HPDE6-E6E7 (cell line): ENCODE measurements at regions not wholly inside any gene's neighbourhood (a gene's known extent, or its start where the extent isn't known, plus 50 kb on each side); places are given as distances from the start of the nearest gene placed in this dataset.

Source experiments
- DNase-seq: peaks from one replicate; pipeline ENCODE4 v3.0.0; 2011; ENCODE audit warnings: missing footprints; ENCODE audit errors: extremely low spot score

DNA sequence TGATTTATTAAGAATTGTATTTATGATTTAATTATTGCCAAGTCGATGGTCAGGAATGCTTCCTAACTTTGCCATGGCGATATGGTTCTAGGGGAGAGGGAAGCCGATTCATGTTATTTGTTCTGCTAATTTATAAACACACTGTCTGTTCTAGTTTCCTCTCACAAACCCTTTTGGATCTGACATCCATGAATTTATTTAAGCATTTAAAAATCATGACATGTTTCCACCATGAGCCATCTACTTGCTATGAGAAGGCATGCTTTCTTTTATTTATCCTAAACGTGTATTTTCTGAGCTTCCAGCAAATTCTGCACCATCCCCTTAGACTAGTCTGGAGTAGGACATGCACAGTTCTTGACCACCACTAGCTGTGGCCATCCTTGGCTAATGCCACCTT, 136.6 kb upstream of the STC2 start:
- DNase-seq: no peak

DNA sequence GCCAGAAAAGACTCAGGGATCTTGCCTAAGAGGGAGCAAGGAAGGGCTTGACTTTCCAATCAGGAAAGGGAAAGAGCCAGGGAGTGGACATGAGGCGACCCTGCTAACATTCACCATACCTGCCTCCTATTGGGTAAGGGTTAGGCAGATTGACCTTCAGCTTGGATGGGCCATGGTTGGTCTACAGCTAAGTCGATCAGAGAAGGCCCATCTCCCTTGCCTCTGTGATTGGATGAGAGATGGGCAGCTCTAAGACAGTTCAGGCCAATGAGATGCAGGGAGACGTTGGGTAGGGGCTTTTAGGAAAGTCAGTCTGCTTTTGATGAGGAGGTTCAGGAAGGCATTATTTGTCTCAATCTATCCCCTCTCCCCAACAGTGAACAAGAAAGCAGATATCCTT, 135.0 kb upstream of the STC2 start:
- no peak for DNase-seq

DNA sequence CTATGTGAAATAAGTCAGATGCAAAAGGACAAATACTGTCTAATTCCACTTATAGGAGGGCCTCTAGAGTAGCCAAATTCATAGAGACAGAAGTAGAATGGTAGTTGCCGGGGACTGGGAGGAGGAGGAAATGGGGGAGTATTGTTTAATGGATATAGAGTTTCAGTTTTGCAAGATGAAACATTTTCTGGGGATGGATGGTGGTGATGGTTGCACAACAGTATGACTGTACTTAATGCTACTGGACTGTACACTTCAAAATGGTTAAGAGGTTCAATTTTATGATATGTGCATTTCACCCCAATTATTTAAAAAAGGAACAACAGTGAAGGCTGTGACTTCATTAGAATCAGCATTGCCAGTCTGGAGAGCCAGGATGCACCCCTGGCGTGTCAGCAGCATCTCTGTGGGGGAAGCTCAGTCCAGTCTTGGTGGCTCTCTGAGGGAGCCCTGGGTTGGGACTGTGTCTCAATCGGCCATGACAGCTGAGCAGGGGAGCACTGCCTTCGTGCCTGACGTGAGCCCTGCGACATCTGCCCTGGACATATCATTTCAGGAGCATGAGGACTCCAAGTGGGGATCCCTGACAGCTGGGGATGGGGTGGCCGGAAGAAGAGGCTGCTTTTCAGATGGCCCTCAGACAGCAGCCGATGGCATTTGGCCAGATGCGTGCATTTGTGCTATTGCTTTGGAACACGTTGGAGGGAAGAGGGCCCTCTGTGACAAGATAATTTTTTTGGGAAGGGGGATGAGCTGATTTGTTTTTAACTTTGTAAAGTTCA, 130.8 kb upstream of the STC2 start:
- no peak for DNase-seq

DNA sequence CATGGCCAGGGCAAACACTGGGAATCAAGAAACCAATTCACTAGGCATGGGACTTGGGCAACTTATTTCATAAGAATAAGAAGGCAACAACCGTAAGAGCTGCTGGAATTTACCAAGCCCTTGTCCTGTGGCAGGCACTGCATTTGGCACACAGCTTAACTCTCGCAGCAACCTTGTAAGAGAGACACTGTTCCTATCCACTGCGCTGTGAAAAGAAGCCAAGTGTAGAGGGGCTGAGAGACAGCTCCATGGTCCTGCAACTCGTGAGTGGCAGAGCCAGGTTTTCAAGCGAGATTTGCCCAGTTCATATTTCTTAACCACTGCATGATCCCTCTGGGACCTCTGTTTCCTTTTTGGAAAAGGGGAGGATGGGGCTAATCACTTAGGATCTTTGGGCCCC, 129.3 kb upstream of the STC2 start:
- no peak for DNase-seq

DNA sequence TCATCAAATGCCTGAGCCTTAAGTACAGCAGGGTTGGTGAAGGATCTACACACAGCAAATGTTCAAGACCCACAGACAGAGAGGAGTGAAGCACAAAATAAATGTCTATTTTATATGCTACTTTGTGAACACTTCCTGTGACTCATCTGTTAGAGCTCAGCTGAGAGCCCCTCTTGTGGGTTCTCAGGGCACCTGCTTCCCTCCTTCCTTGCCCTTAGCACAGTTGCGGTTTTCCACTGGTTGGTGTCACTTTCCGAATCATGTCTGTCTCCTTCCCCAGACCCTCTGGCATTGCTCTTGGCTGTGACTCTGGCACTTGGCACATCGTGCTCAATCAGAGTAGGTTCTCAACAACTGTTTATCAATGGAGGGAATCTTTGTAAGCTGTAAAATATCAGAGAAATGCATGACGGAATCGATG, 128.5 kb upstream of the STC2 start:
- no peak for DNase-seq

DNA sequence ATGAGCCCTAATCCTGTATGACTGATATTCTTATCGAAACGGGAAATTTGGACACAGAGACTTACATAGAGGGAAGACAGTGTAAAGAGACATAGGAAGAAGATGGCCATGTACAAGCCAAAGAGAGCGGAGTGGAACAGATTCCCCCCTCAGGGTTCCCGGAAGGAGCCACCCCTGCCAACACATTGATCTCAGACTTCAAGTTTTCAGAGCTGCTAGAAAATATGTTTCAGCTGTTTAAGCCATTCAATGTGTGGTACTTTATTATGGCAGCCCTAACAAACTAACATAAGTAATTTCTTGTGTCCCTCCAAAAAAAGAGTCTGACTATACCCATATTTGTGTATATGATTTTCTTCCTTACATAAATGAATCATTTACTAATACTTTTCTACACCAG, 128.0 kb upstream of the STC2 start:
- no peak for DNase-seq

DNA sequence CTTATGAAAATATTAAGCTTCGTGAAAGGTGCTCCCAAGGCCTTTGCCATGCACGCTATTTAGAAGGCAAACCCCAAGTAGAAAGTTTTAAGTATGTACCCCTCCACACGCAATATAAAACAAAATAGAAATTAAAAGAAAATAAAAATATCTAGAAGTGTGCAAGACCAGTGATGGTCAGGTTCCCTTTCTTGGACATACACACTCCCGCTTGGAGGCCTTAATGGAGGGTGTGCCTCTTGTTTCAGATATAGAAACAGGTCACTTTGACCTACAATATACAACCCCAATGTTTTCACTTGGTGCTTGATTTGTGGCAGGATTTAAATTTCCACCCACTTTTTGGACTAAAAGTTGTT, 127.4 kb upstream of the STC2 start:
- no peak for DNase-seq

DNA sequence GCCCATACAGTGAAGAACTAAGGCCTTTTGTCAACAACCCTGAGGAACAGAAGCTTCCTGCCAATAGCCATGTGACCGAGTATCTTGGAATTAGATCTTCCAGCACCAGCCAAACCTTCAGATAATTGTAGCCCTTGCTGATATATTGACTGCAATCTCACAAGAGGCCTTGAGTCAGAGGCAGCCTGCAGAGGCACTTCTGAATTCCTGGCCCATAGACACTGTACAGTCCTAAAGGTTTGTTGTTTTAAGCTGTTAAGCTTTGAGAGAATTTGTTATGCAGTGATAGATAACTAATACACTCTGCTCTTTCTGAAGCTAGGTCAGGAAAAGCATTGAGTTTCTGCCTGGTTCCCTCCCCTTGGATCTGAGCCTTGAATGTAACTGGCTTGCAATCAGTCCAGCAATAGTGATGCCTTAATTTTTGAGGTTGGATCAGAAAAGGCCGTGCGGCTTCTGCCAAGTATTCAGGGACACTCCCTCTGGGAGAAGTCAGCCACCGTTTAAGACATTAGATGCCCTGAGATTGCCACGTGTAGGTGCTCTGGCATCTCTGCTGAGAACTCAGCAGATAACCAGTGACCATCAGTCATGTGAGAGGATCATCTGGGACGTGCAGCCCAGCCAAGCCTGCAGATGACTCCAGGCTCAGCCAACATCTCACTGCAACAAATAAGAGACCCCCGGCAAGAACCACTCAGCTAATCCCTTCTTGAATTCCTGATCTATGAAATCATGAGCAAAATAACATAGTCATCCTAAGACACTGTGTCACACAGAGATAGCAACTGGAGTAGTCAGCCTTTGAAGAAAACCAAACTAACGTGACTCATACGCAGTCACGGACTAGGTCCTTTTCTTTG, 126.8 kb upstream of the STC2 start:
- DNase-seq: peak; percentile 78

DNA sequence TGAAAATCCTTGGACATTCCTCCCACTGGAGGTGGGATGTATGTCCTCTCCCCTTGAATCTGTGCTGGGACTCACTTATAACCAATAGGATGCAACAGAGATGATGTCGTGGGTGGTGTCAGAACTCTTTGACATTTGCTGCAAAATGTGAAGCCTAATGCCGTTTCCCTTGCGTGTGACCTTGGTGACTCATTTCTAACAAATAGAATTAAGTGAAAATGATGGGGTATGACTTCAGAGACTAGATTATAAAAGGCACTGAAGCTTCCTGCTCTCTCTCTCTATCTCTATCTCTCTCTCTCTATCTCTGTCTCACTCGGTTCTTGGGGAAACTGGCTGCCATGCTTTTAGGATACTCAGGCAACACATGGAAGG, 126.1 kb upstream of the STC2 start:
- no peak for DNase-seq

DNA sequence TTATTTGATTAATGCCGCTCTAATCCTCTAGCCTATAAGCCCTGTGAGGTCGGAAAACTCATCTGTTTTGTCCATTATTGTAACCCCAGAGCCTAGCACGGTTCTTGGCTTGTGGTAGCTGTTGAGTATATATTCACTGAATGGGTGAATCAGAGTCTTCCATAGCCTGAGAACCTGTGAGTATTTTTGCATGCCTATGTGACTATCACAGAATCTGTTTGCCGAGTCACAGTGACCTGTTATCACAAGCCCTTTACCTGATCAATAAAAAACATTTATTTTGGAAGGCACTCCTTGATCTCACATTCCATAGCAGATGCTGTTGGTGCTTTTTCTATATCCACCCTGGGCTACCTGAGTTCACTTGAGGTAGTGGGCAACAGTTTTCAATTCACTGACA, 125.0 kb upstream of the STC2 start:
- no peak for DNase-seq

DNA sequence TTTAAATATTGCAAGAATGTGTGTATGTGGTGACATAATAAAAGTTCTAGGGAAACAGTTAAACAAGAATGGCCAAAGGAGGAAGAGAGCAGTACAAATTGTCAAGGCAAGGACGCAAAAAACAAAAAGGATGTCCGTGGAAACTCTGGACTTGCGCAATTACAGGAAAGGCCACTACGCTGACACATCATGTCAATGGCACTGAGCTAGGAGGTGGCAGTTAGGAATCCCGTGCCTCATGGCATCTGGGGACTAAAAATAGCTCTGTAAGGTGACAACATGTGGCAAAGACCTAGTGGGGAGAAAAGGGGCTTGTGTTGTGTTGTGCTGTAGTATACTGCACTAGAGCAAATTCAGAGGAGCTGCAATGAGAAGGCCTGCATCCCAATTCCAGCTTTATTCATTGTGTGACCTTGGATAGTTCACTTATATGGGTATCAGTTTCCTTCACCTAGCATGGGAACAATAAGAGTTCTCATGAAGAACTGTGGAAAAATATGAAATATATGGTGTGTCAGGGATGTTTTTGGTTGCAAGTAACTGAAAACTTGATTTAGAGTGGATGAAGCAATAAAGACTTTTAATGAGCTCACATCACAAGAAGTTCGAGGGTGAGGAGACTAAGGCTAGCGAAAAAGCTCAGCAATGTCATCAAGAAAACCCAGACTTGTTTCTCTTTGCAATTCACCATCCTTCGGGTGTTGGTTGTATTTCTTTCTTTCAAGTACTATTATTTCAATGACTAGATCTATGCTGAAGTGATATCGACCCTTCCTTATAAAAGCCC, 124.1 kb upstream of the STC2 start:
- DNase-seq: no peak

DNA sequence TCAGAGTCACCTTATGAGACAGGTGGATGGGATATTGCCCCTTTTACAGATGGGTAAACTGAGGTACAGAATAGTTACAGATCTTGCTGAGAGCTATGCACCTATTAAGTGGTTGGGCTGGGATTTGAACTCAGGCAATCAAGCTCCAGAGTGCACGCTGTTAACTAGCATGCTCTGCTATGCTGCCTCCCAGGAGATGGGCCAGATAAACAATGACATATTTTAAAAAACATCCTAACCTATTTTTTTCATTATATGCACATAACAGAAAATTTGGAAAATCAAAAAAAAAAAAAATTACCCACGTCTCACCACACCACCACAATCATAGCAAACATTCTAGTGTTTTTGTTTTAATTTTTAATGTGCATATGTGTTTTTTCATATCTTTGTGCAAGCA, 123.4 kb upstream of the STC2 start:
- DNase-seq: no peak

DNA sequence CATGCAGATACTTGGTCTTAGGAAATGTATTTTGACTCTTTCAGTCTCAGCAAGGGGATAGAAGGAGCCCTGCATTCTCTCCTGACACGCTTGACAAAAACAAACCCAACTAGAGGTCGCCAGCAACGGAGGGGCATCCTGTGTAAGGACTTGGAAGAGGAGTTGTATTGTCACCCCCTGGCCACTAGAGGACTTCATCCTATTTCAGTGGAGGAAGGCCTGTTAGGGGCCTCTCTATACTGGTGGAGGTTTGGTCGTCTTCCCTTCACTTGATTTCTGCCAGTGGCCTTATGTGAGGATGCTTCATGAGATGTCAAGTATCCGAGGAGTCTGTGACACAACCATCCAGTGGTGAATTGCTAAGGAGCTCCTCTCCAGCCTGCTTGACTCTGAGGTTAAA, 122.8 kb upstream of the STC2 start:
- DNase-seq: no peak

DNA sequence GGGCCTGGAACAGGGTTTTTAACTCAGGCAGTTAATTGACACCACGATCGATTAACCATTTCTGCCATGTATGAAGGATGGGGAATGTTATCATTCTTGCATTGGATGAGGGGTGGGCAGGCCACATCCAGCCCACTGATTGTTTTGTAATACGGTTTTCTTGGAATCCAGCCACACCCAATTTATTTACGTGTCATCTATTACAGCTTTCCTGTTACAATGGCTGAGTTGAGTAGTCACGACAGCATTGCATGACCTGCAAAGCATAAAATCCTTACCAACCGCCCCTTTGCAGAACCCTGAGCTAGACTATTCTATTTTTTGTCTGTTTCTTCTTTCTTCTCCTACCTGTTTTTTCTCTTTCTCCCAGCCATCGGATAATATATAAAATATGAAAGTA, 122.0 kb upstream of the STC2 start:
- no peak for DNase-seq

DNA sequence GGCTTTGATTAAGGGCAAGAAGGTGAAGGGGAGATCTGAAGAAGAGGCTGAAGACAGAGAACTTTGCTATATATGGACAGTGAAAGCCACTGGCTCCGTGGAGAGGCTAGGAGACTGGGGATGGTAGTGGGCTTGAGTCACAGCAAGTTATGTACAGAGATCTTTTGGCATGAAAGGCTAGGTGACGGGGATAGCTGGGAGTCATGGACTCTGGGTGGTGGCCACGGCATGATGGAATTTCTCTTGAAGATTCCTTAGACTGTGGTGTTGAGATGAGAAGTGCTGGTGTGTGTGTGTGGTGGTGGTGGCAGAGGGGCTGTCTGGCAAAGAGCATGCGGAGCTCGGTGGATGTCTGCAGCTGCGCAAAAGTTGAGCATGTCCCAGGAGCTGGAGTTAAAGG, 120.6 kb upstream of the STC2 start:
- DNase-seq: no peak

DNA sequence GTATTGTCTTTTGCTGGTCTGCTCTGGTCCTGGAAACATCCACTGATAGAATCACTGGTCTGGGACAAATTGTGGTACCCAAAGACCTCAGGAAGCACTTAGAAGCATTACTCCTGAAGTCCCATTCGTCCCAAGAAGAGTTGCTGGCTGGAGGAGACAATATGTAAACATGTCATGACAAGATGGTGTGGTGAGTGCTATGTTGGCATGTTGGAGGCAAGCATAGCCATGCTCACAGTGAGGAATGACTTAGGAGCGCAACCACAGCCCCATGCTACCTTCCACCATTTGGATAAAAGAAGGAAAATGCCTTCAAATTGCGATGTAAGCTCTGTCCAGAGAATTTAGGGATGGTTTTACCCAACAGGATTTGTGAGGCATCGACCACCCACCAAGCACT, 115.8 kb upstream of the STC2 start:
- DNase-seq: no peak

DNA sequence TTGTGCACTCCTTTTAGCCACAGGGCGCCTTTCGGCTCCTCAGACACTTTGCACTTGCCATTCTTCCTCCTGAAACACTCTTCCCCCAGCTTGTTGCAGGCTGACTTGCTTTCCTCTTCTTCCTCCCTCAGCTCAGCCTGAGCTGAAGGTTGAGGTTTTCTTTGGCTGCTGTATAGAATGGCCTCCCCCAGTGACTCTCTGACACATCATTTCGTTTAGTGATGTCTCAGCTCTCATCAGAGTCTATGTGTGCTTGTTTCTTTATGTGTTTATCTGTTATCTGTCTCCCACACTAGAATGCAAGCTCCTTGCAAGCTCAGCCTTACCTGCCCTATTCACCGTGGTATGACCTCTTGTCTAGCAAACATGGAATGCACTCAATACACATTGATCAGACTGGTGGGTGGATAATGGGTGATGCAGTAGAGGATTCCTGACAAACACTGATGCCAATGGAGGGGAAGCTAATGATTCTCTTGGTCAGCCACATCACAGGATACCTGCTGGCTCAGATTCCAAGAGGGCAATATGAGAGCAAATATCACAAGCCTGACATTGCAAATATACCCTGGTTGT, 112.9 kb upstream of the STC2 start:
- no peak for DNase-seq

DNA sequence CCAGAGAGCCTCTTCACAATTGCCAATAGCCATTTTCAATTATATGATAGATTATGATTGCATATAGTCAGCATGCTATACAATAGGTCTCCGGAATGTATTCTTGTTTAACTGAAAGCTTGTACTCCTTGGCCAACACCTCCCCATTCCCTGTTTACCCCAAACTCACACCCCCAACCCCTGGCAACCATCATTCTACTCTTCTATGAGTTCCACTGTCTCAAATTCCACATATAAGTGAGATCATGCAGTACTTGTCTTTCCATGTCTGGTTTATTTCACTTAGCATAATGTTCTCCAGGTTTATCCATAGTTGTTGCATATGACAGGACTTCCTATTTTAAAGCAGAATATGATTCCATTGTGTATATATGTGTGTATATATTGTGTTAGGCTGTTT, 110.7 kb upstream of the STC2 start:
- DNase-seq: no peak

DNA sequence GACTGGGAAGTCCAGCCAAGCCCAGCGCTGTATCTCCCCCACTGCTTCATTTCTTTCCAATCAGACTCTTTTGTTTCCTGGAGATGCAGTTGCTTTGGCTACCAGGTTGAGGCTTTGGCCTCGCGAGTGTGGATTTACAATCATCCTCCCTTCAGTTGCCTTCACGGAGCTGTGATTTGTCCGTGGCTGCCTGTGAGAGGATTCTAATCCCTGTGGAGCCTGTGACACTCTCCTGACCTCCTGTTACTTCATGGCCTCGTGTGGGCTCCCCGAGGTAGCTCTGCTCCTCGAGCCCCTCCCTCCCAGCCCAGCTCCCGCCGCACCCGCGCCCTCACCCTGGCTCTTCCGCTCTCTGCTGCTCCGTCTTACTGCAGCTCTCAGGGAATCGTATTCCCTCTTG, 107.2 kb upstream of the STC2 start:
- DNase-seq: no peak

DNA sequence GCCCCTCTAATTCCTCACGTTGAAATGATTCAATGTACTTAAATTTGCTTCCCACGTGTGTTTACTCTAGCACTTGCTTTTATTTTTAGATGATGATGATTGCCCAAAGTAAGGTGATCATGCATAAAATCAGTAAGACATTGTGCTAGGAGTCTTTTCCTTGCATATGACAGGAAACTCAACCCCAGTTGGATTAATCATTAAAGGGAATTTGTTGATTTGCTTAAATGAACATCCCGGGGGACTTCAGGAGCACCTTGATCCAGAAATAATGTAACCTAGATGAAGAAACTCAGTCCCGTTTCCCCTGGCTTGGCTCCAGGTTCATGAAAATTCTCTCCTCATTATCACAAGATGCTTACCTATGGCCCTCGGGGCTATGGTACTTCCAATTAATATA, 106.1 kb upstream of the STC2 start:
- DNase-seq: no peak

DNA sequence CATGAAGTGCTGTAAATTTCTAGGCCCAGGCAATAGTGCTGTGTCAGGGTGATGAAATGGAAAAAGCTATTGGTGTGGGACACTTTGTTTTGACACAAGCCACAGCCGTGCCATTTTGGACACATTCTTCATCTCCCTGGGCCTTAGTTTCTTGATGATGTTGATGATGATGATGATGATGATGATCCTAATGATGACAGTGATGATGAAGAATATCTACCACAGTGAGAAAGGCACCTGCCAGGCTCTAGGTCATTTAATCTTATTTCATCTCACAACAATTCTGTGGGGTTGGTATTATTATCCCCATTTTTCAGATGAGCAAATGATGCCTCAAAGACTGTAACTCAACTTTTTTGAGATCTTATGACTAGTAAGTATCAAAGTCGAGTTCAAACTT, 102.2 kb upstream of the STC2 start:
- DNase-seq: no peak

DNA sequence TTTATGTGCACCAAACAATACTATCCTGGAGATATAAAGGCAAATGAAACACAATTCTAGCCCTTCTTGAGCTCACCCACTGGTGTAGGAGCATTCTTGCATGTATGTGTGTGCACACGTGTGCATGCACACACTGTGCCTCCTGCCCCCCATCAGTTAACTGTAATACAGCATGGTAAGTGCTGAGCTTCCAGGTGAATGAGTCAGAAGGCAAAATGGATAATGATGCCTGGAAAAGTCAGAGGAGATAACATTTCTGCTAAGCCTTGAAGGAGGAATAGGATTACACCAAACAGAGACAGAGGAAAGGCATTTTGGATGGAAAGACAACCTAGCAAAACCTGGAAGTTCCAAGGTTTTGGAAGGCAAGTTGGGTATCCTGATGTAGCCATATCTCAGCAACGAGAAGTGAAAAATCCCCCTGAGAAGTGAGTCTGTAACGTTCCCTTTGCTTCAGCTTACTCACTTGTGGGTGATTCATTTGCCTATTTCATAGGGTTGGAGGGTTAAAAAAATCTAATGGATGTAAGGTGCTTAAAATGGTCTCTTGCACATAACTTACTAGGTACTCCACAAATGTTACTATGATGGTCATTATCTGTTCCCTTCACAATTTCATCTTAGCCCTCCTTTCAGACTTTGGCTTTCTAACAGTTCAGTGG, 101.4 kb upstream of the STC2 start:
- no peak for DNase-seq
